Astrocyte of the cerebellum (primary cell): ENCODE measurements at regions not wholly inside any gene's neighbourhood (a gene's known extent, or its start where the extent isn't known, plus 50 kb on each side); places are given as distances from the start of the nearest gene placed in this dataset.

Experiments
- DNase-seq: peaks from one replicate; pipeline ENCODE4 v3.0.0-alpha.2; 2011; ENCODE audit warnings: low read depth
- H3K4me3 ChIP-seq: 2 replicates; pipeline ENCODE4 v1.5.1; 2011; ENCODE audit warnings: mild to moderate bottlenecking, low read depth, low read length, moderate library complexity
- CTCF ChIP-seq: IDR thresholded peaks from 2 replicates; pipeline ENCODE4 v1.5.1; 2012; ENCODE audit warnings: low read length, low read depth, moderate library complexity, mild to moderate bottlenecking; ENCODE audit errors: missing control alignments
- in situ Hi-C: cut with HindIII; loops from 2 replicates; pipeline ENCODE4 v1.10.0; 2017; ENCODE audit warnings: low sequenced_read_pairs

GRCh38 chr9:135370411-135371375, 108.9 kb upstream of the PPP1R26 start:
- TF ChIP-seq CTCF = no peak
- DNase-seq = no peak
- H3K4me3 ChIP-seq = no peak overlapping the region
- in situ Hi-C loops = no loop called here

GRCh38 chr9:135371535-135371934, 108.0 kb upstream of the PPP1R26 start:
- in situ Hi-C loops = no loop called here
- no peak for DNase-seq
- H3K4me3 ChIP-seq = no peak overlapping the region
- no peak for TF ChIP-seq CTCF

- TF ChIP-seq CTCF = no peak
- H3K4me3 ChIP-seq = no peak overlapping the region
- in situ Hi-C loops = no loop called here
- DNase-seq = no peak
Measured at GRCh38 chr9:135372036-135372435, 107.5 kb upstream of the PPP1R26 start.

- in situ Hi-C loops = no loop called here
- TF ChIP-seq CTCF = no peak
- no peak for DNase-seq
- no peak overlapping the region for H3K4me3 ChIP-seq
Measured at GRCh38 chr9:135372501-135373008, 107.0 kb upstream of the PPP1R26 start.

- no peak overlapping the region for H3K4me3 ChIP-seq
- in situ Hi-C loops = no loop called here
- no peak for TF ChIP-seq CTCF
- DNase-seq = no peak
Measured at GRCh38 chr9:135373151-135373685, 106.4 kb upstream of the PPP1R26 start.

- no peak overlapping the region for H3K4me3 ChIP-seq
- TF ChIP-seq CTCF = no peak
- in situ Hi-C loops = no loop called here
- no peak for DNase-seq
Measured at GRCh38 chr9:135373820-135374219, 105.8 kb upstream of the PPP1R26 start.
